ENCODE measurements at regions not wholly inside any gene's neighbourhood (a gene's known extent, or its start where the extent isn't known, plus 50 kb on each side); places are given as distances from the start of the nearest gene placed in this dataset.

- Mint-ChIP-seq H3K36me3 (ENCODE audit: low read depth) (no peaks in the 10 kb centered on the region), H3K4me3 (no peak overlapping the region), H3K27ac (peak overlapping the region; percentile 7), H3K27me3 (ENCODE audit: low read depth, poor library complexity) (no peaks in the 10 kb centered on the region), H3K9me3 (no peaks in the 10 kb centered on the region), H3K4me1 (peaks cover 7% of the 10 kb centered on the region)
- DNase-seq, result no peak
- no peak for TF ChIP-seq CTCF (IDR thresholded peaks at IDR 0.05)
Observed at GRCh38 chr5:8949908-8950307, 596.0 kb downstream of the SEMA5A start.

DNA sequence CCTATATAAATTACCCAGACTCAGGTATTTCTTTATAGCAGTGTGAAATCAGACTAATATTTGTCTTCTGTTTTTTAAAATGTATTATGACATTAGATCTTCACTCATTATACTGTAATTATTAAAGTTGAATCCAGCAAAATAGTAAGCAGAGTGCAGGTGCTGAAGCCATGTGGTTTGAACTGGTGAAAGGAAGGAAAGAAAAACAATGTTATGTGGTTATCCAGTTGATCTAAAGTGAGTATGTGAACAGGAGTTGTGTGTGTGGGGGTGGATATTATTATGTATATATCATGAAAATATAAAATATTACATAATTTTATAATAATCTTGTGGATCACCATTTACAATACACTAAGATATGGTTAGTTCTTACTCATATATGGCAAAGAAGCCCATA lies 593.7 kb downstream of the SEMA5A start:
- peaks cover 7% of the 10 kb centered on the region for H3K4me1 Mint-ChIP-seq
- H3K9me3 Mint-ChIP-seq, result no peaks in the 10 kb centered on the region
- TF ChIP-seq CTCF (IDR thresholded peaks at IDR 0.05), result no peak
- no peak overlapping the region for H3K4me3 Mint-ChIP-seq
- no peak for DNase-seq
- H3K36me3 Mint-ChIP-seq (ENCODE audit: low read depth), result no peaks in the 10 kb centered on the region
- H3K27ac Mint-ChIP-seq, result no peak overlapping the region
- no peaks in the 10 kb centered on the region for H3K27me3 Mint-ChIP-seq (ENCODE audit: low read depth, poor library complexity)

- TF ChIP-seq CTCF (IDR thresholded peaks at IDR 0.05), result no peak
- Mint-ChIP-seq H3K4me1 (peaks cover 7% of the 10 kb centered on the region), H3K9me3 (no peaks in the 10 kb centered on the region), H3K27me3 (ENCODE audit: low read depth, poor library complexity) (no peaks in the 10 kb centered on the region), H3K27ac (no peak overlapping the region), H3K36me3 (ENCODE audit: low read depth) (no peaks in the 10 kb centered on the region), H3K4me3 (no peak overlapping the region)
- DNase-seq, result no peak
Observed at GRCh38 chr5:8953016-8953415, 592.9 kb downstream of the SEMA5A start.

DNA sequence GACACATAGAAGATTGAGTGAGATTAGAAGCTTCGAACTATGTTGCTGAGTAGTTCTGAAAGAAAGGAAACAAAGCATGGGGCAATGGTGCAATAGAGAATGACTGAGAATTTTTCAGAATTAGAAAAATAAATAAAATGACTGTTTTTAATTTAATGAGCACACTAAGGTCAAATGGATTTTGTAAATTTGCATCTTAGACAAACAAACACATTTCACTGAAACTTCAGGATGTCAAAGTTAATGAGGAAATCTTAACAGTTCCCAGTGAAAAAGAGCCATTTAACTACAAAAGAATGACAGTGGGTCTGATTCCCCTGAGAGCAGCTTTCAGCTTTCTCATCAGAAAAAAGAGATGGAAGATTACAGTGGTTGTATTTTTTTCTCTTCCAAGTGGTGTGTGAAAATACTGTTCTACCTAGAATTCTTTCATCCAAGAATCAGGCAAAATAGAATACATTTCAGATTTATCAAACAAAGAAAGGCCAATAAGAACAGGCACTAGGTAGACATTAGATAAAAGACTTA lies 591.9 kb downstream of the SEMA5A start:
- TF ChIP-seq CTCF (IDR thresholded peaks at IDR 0.05), result no peak
- H3K4me1 Mint-ChIP-seq, result peaks cover 7% of the 10 kb centered on the region
- no peaks in the 10 kb centered on the region for H3K9me3 Mint-ChIP-seq
- no peak overlapping the region for H3K4me3 Mint-ChIP-seq
- H3K27ac Mint-ChIP-seq, result peak overlapping the region; percentile 1
- H3K36me3 Mint-ChIP-seq (ENCODE audit: low read depth), result no peaks in the 10 kb centered on the region
- no peak for DNase-seq
- H3K27me3 Mint-ChIP-seq (ENCODE audit: low read depth, poor library complexity), result no peaks in the 10 kb centered on the region

- no peaks in the 10 kb centered on the region for H3K36me3 Mint-ChIP-seq (ENCODE audit: low read depth)
- H3K9me3 Mint-ChIP-seq, result no peaks in the 10 kb centered on the region
- no peak for DNase-seq
- TF ChIP-seq CTCF (IDR thresholded peaks at IDR 0.05), result no peak
- H3K4me3 Mint-ChIP-seq, result no peak overlapping the region
- no peak overlapping the region for H3K27ac Mint-ChIP-seq
- H3K27me3 Mint-ChIP-seq (ENCODE audit: low read depth, poor library complexity), result no peaks in the 10 kb centered on the region
- peaks cover 5% of the 10 kb centered on the region for H3K4me1 Mint-ChIP-seq
Observed at GRCh38 chr5:8954801-8955200, 591.1 kb downstream of the SEMA5A start.

DNA sequence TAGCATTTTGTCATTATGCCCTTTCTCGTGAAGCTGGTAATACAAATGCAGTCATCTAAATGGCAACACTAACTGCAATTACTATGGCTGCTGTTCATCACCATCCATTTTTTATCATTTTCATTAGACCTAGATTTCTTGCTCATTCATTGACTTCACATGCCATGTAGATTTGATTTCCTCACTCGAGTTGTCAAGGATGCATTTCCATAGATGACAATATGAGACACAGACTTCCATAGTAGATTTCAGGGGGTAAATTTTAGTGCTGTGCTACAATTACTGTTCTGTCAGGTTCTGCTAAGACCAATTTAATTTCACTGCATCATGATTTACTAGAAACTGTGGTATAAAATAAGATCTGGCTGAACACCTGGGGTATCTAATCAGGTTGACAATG lies 589.2 kb downstream of the SEMA5A start:
- H3K27ac Mint-ChIP-seq, result no peak overlapping the region
- TF ChIP-seq CTCF (IDR thresholded peaks at IDR 0.05), result no peak
- H3K27me3 Mint-ChIP-seq (ENCODE audit: low read depth, poor library complexity), result no peaks in the 10 kb centered on the region
- H3K36me3 Mint-ChIP-seq (ENCODE audit: low read depth), result no peaks in the 10 kb centered on the region
- no peaks in the 10 kb centered on the region for H3K4me1 Mint-ChIP-seq
- no peaks in the 10 kb centered on the region for H3K9me3 Mint-ChIP-seq
- no peak for DNase-seq
- H3K4me3 Mint-ChIP-seq, result no peak overlapping the region
